SK-N-SH treated with all-trans-retinoic acid at 6 μM for 48 hours (cell line): ENCODE measurements at regions not wholly inside any gene's neighbourhood (a gene's known extent, or its start where the extent isn't known, plus 50 kb on each side); places are given as distances from the start of the nearest gene placed in this dataset.

Experiments
- ATAC-seq: fragments of 200-7000 bp; cut with Tn5 transposase; 3 replicates; pipeline ENCODE4 v1.9.1; 2020; ENCODE audit warnings: mild to moderate bottlenecking, moderate library complexity
- BACH2 ChIP-seq: fragments of 250-450 bp; sonication (Bioruptor Pico); IDR thresholded peaks from 2 replicates; pipeline ENCODE4 v1.9.0; 2021; ENCODE audit warnings: mild to moderate bottlenecking, borderline replicate concordance
- CSDC2 ChIP-seq: fragments of 250-450 bp; sonication (Bioruptor Pico); IDR thresholded peaks from 2 replicates; pipeline ENCODE4 v1.5.0; 2020; ENCODE audit warnings: mild to moderate bottlenecking, moderate library complexity
- CSRNP3 ChIP-seq: fragments of 250-450 bp; sonication (Bioruptor Pico); IDR thresholded peaks from 2 replicates; pipeline ENCODE4 v1.5.1; 2021; ENCODE audit warnings: mild to moderate bottlenecking, moderate library complexity
- GLIS3 ChIP-seq: fragments of 250-450 bp; sonication (Bioruptor Pico); IDR thresholded peaks from 2 replicates; pipeline ENCODE4 v1.5.0; 2020; ENCODE audit warnings: mild to moderate bottlenecking, moderate library complexity
- ISL1 ChIP-seq: fragments of 250-450 bp; sonication (Bioruptor Pico); IDR thresholded peaks from 2 replicates; pipeline ENCODE4 v2.1.2; 2022; ENCODE audit warnings: mild to moderate bottlenecking, moderate library complexity
- OSR1 ChIP-seq: fragments of 250-450 bp; sonication (Bioruptor Pico); IDR thresholded peaks from 2 replicates; pipeline ENCODE4 v1.8.0; 2022; ENCODE audit warnings: moderate library complexity, mild to moderate bottlenecking, inconsistent platforms
- PPARA ChIP-seq: fragments of 250-450 bp; sonication (Bioruptor Pico); IDR thresholded peaks from 2 replicates; pipeline ENCODE4 v1.5.0; 2020; ENCODE audit warnings: mild to moderate bottlenecking, borderline replicate concordance
- RARB ChIP-seq: fragments of 250-450 bp; sonication (Bioruptor Pico); IDR thresholded peaks from 2 replicates; pipeline ENCODE4 v1.8.0; 2021; ENCODE audit warnings: mild to moderate bottlenecking, moderate library complexity
- SNAI2 ChIP-seq: fragments of 250-450 bp; sonication (Bioruptor Pico); IDR thresholded peaks from 2 replicates; pipeline ENCODE4 v1.5.0; 2020; ENCODE audit warnings: mild to moderate bottlenecking, moderate library complexity
- TCF4 ChIP-seq: fragments of 250-450 bp; sonication (Bioruptor Pico); IDR thresholded peaks from 2 replicates; pipeline ENCODE4 v1.8.0; 2021; ENCODE audit warnings: mild to moderate bottlenecking, moderate library complexity, borderline replicate concordance
- TOX ChIP-seq: fragments of 250-450 bp; sonication (Bioruptor Pico); IDR thresholded peaks from 2 replicates; pipeline ENCODE4 v1.8.0; 2021; ENCODE audit warnings: mild to moderate bottlenecking, moderate library complexity, borderline replicate concordance
- ZC3H10 ChIP-seq: fragments of 250-450 bp; sonication (Bioruptor Pico); IDR thresholded peaks from 2 replicates; pipeline ENCODE4 v1.5.1; 2021; ENCODE audit warnings: mild to moderate bottlenecking, moderate library complexity
- ZFP3 ChIP-seq: fragments of 250-450 bp; sonication (Bioruptor Pico); IDR thresholded peaks from 2 replicates; pipeline ENCODE4 v1.5.0; 2020; ENCODE audit warnings: mild to moderate bottlenecking, moderate library complexity
- ZFP30 ChIP-seq: fragments of 450-650 bp; formaldehyde crosslinking; IDR thresholded peaks from 2 replicates; pipeline ENCODE4 v1.5.0; 2022; ENCODE audit warnings: mild to moderate bottlenecking, moderate library complexity
- ZNF565 ChIP-seq: fragments of 450-650 bp; formaldehyde crosslinking; conservative IDR thresholded peaks from 2 replicates; pipeline ENCODE4 v1.5.0; 2020; ENCODE audit warnings: low read depth, mild to moderate bottlenecking, moderate library complexity
- ZNF8 ChIP-seq: fragments of 450-650 bp; formaldehyde crosslinking; IDR thresholded peaks from 2 replicates; pipeline ENCODE4 v1.5.0; 2020; ENCODE audit warnings: mild to moderate bottlenecking, moderate library complexity
- TF ChIP-seq, protein P1 (sequence below): fragments of 250-450 bp; sonication (Bioruptor Pico); IDR thresholded peaks from 2 replicates; pipeline ENCODE4 v1.8.0; 2020; ENCODE audit warnings: mild to moderate bottlenecking, moderate library complexity, borderline replicate concordance
- TF ChIP-seq, protein P2 (sequence below): fragments of 250-450 bp; sonication (Bioruptor Pico); IDR thresholded peaks from 2 replicates; pipeline ENCODE4 v1.8.0; 2021; ENCODE audit warnings: low read depth, mild to moderate bottlenecking, moderate library complexity, borderline replicate concordance
- TF ChIP-seq, protein P3 (sequence below): fragments of 250-450 bp; sonication (Bioruptor Pico); IDR thresholded peaks from 2 replicates; pipeline ENCODE4 v1.5.0; 2020; ENCODE audit warnings: mild to moderate bottlenecking, moderate library complexity

GRCh38 chr6:141139461-141139860 is 993.3 kb upstream of the GJE1 start:
- TF ChIP-seq, protein P1, sequence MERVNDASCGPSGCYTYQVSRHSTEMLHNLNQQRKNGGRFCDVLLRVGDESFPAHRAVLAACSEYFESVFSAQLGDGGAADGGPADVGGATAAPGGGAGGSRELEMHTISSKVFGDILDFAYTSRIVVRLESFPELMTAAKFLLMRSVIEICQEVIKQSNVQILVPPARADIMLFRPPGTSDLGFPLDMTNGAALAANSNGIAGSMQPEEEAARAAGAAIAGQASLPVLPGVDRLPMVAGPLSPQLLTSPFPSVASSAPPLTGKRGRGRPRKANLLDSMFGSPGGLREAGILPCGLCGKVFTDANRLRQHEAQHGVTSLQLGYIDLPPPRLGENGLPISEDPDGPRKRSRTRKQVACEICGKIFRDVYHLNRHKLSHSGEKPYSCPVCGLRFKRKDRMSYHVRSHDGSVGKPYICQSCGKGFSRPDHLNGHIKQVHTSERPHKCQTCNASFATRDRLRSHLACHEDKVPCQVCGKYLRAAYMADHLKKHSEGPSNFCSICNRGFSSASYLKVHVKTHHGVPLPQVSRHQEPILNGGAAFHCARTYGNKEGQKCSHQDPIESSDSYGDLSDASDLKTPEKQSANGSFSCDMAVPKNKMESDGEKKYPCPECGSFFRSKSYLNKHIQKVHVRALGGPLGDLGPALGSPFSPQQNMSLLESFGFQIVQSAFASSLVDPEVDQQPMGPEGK (CRISPR knock-in tag), result no peak
- TF ChIP-seq PPARA (CRISPR knock-in tag) (no peak), RARB (CRISPR knock-in tag) (no peak), TCF4 (CRISPR knock-in tag) (no peak), CSRNP3 (CRISPR knock-in tag) (no peak), BACH2 (CRISPR knock-in tag) (no peak), ZNF8 (no peak), ISL1 (CRISPR knock-in tag) (no peak), ZNF565 (CRISPR knock-in tag) (no peak), ZC3H10 (CRISPR knock-in tag) (no peak), OSR1 (CRISPR knock-in tag) (no peak), SNAI2 (no peak), ZFP3 (CRISPR knock-in tag) (no peak), GLIS3 (CRISPR knock-in tag) (no peak), TOX (CRISPR knock-in tag) (no peak), ZFP30 (CRISPR knock-in tag) (no peak), CSDC2 (CRISPR knock-in tag) (no peak)
- TF ChIP-seq, protein P2, sequence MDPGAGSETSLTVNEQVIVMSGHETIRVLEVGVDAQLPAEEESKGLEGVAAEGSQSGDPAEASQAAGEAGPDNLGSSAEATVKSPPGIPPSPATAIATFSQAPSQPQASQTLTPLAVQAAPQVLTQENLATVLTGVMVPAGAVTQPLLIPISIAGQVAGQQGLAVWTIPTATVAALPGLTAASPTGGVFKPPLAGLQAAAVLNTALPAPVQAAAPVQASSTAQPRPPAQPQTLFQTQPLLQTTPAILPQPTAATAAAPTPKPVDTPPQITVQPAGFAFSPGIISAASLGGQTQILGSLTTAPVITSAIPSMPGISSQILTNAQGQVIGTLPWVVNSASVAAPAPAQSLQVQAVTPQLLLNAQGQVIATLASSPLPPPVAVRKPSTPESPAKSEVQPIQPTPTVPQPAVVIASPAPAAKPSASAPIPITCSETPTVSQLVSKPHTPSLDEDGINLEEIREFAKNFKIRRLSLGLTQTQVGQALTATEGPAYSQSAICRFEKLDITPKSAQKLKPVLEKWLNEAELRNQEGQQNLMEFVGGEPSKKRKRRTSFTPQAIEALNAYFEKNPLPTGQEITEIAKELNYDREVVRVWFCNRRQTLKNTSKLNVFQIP, result no peak
- TF ChIP-seq, protein P3, sequence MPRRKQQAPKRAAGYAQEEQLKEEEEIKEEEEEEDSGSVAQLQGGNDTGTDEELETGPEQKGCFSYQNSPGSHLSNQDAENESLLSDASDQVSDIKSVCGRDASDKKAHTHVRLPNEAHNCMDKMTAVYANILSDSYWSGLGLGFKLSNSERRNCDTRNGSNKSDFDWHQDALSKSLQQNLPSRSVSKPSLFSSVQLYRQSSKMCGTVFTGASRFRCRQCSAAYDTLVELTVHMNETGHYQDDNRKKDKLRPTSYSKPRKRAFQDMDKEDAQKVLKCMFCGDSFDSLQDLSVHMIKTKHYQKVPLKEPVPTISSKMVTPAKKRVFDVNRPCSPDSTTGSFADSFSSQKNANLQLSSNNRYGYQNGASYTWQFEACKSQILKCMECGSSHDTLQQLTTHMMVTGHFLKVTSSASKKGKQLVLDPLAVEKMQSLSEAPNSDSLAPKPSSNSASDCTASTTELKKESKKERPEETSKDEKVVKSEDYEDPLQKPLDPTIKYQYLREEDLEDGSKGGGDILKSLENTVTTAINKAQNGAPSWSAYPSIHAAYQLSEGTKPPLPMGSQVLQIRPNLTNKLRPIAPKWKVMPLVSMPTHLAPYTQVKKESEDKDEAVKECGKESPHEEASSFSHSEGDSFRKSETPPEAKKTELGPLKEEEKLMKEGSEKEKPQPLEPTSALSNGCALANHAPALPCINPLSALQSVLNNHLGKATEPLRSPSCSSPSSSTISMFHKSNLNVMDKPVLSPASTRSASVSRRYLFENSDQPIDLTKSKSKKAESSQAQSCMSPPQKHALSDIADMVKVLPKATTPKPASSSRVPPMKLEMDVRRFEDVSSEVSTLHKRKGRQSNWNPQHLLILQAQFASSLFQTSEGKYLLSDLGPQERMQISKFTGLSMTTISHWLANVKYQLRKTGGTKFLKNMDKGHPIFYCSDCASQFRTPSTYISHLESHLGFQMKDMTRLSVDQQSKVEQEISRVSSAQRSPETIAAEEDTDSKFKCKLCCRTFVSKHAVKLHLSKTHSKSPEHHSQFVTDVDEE (CRISPR knock-in tag), result no peak
- no peak for ATAC-seq

- ATAC-seq, result no peak
- no peak for TF ChIP-seq TCF4 (CRISPR knock-in tag)
- TF ChIP-seq BACH2 (CRISPR knock-in tag), result no peak
- TF ChIP-seq CSRNP3 (CRISPR knock-in tag), result no peak
- TF ChIP-seq, protein P3 (CRISPR knock-in tag), result no peak
- no peak for TF ChIP-seq SNAI2
- no peak for TF ChIP-seq ISL1 (CRISPR knock-in tag)
- no peak for TF ChIP-seq CSDC2 (CRISPR knock-in tag)
- TF ChIP-seq ZNF565 (CRISPR knock-in tag), result no peak
- TF ChIP-seq TOX (CRISPR knock-in tag), result no peak
Observed at GRCh38 chr6:141134723-141135122, 998.0 kb upstream of the GJE1 start.
